ENCODE measurements at regions not wholly inside any gene's neighbourhood (a gene's known extent, or its start where the extent isn't known, plus 50 kb on each side); places are given as distances from the start of the nearest gene placed in this dataset.
"Not testable (repeated sequence)": the region's sequence is repeated elsewhere in the genome, so short reads cannot be mapped to it uniquely, and the experiment has no call there.

DNA sequence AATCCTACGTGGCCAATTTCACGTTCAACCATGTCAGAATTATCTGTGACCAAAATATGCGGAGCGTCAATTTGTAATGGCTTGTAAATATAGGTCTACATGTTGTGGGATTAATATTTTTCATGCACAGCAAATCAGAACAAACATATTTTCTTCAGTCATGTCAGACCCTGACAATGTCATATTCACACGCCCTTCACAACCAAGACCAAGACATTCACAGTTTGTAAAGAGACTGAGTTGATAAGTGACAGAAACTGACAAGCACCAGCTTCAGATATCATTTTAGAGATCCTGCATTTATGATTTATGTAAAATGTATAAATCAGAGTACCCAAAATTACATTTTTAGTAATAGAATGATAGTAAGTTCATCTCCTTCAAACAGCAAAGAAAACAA lies 57.3 kb upstream of the NOVA1 start:
- no peak for DNase-seq (ENCODE audit: low read depth)
- TF ChIP-seq, protein P1, sequence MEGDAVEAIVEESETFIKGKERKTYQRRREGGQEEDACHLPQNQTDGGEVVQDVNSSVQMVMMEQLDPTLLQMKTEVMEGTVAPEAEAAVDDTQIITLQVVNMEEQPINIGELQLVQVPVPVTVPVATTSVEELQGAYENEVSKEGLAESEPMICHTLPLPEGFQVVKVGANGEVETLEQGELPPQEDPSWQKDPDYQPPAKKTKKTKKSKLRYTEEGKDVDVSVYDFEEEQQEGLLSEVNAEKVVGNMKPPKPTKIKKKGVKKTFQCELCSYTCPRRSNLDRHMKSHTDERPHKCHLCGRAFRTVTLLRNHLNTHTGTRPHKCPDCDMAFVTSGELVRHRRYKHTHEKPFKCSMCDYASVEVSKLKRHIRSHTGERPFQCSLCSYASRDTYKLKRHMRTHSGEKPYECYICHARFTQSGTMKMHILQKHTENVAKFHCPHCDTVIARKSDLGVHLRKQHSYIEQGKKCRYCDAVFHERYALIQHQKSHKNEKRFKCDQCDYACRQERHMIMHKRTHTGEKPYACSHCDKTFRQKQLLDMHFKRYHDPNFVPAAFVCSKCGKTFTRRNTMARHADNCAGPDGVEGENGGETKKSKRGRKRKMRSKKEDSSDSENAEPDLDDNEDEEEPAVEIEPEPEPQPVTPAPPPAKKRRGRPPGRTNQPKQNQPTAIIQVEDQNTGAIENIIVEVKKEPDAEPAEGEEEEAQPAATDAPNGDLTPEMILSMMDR (IDR thresholded peaks at IDR 0.05; ENCODE audit: insufficient read depth, low read depth, low read length, missing control alignments): no peak
- no peak overlapping the region for H3K4me3 ChIP-seq (ENCODE audit: low read length)

DNA sequence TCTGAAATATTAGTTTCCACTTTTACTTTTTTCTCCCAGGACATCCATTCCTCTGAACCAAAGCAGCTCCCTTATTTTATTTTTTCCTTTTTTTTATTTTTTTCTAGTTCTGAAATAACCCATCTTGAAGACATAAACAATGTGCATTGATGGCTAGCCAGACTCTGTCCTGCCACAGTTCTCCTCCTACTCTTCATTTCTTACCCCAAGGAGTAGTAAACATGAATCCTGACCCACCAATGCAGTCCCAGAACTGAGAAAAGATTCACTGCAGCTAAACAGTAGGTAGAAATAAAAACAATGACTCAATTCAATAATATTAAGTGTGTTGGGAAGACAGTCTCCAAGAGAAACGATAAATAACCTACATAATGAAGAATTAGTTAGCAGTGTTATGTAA lies 65.7 kb upstream of the NOVA1 start:
- H3K4me3 ChIP-seq (ENCODE audit: low read length): no peak overlapping the region
- TF ChIP-seq, protein P1 (IDR thresholded peaks at IDR 0.05; ENCODE audit: insufficient read depth, low read depth, low read length, missing control alignments): no peak
- DNase-seq (ENCODE audit: low read depth): no peak

DNA sequence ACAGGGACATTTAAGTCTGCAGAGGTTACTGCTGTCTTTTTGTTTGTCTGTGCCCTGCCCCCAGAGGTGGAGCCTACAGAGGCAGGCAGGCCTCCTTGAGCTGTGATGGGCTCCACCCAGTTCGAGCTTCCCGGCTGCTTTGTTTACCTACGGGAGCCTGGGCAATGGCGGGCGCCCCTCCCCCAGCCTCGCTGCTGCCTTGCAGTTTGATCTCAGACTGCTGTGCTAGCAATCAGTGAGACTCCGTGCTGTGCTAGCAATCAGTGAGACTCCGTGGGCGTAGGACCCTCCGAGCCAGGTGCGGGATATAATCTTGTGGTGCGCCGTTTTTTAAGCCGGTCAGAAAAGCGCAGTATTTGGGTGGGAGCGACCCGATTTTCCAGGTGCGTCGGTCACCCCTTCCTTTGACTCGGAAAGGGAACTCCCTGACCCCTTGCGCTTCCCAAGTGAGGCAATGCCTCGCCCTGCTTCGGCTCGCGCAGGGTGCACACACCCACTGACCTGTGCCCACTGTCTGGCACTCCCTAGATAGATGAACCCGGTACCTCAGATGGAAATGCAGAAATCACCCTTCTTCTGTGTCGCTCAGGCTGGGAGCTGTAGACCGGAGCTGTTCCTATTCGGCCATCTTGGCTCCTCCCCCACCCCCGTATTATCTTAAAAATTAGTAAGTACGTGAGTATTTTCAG lies 81.0 kb upstream of the NOVA1 start:
- H3K4me3 ChIP-seq (ENCODE audit: low read length); DNase-seq (ENCODE audit: low read depth): not testable (repeated sequence)

DNA sequence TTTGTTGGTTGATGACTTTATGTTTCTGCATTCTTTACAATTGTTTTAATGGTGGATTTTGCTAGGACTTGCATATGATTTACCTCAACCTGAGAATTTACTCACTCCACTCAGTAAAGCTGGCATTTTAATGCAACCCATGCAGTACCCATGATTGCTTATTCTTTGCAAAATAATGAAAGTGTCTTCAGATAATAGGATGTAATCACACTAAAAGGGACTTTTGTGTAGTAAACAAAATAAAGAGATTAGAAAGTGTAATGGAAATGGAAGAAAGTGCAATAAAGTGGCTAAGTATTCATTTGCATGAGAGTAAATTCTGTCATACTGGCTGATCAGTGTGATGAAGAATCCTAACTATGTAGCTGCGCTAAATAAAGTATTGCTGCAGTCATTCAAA lies 87.6 kb upstream of the NOVA1 start:
- H3K4me3 ChIP-seq (ENCODE audit: low read length): no peak overlapping the region
- TF ChIP-seq, protein P1 (IDR thresholded peaks at IDR 0.05; ENCODE audit: insufficient read depth, low read depth, low read length, missing control alignments): no peak
- DNase-seq (ENCODE audit: low read depth): no peak

DNA sequence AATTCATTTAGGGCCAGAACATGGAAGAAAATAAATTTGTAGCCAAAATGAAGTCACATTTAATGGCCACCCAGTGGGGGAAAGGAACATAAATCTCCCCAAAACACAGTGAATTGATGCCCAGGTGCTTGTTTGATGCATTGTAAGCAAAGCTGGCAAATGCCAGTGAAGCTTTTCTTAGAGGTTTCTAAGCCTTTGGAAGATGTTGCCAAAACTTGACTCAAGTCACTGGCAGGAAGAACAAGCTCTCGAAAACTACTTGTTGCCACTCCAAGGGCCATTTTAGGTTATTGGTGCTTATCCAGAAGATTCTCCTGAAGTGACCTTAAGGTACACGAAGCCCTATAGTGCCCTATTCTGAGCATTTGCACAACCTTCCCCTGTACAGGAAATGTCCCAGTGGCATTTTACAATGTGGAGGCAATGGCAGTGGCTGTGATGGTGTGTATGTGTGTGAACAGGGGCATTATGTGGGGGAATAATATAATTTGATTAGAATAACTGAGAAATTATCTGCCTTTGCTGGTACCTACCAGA lies 89.5 kb upstream of the NOVA1 start:
- DNase-seq (ENCODE audit: low read depth): no peak
- H3K4me3 ChIP-seq (ENCODE audit: low read length): no peak overlapping the region
- TF ChIP-seq, protein P1 (IDR thresholded peaks at IDR 0.05; ENCODE audit: insufficient read depth, low read depth, low read length, missing control alignments): no peak

DNA sequence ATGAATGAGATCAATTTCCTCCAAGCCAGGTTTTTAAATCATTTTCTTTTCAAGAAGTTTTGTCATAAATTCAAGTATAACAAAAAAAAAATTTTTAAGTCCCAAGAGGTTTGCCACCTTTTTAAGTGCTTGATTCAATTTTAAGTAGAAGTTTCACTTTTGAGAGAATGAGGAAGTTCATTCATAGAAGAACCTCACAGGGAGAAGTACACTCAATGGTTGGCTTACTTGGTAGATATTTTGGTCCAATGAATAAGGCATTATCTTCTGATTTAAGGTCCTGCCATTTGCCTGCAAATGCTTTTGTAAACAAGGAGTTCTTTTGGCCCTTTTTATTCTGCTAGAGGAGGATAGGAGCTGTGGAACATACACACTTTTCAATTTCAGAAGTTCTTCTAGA lies 96.7 kb upstream of the NOVA1 start:
- TF ChIP-seq, protein P1 (IDR thresholded peaks at IDR 0.05; ENCODE audit: insufficient read depth, low read depth, low read length, missing control alignments): no peak
- H3K4me3 ChIP-seq (ENCODE audit: low read length): no peak overlapping the region
- DNase-seq (ENCODE audit: low read depth): no peak

DNA sequence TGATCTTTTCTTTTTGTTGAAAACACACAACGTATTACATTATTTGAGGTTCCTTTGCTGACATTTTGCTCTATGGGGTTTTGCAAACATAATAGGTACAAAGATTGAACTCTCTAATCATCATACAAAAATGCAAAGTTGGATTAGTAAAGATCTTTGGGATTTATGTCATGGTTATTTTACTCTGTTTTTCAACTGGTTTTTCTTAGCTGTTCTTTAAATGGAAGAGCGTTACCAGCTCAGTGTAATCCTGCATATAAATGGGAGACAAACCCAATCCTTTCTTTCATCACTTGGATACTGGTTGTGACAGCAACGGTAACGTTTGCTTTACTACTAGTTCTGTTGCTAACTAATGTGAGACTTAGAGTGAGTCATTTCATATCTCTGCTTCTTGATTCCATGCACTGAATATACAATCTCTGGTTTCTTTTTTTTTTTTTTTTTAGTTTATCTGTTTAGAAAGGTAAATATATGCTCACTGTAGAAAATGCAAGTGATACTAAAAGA lies 104.9 kb upstream of the NOVA1 start:
- TF ChIP-seq, protein P1 (IDR thresholded peaks at IDR 0.05; ENCODE audit: insufficient read depth, low read depth, low read length, missing control alignments): no peak
- H3K4me3 ChIP-seq (ENCODE audit: low read length): no peak overlapping the region
- DNase-seq (ENCODE audit: low read depth): peak; percentile 23

Measured in epithelial cell of esophagus (primary cell).